ENCODE measurements at regions not wholly inside any gene's neighbourhood (a gene's known extent, or its start where the extent isn't known, plus 50 kb on each side); places are given as distances from the start of the nearest gene placed in this dataset.

DNA sequence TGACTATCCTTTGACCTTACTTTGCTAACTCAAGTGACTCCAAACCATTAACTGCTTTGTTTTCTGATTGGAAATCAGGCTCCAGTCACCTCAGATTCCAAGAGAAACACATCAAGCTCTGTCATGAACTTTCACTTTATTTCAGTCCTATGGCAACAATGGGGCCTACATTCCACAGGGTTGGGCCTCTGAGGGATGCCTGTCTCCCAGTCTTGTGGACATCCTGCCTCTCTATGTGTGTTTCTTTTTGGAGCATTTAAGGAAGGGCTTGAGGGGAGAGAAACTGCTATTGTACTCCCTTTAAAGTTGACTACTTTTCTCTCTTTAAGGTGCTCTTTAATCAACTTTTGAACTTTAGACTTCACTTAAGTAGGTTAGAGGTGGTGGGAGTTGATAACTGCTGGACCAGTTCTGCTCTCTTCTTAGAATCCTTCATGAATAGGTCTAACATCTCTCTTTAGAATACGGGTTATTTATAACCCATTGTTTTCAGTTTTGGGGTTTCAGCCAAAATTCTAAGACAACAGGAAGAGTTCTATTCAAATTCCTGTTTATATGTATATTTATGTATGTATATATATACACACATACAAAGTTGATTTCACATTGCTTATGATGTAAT lies 274.3 kb upstream of the NR3C2 start:
- in situ Hi-C loops (cut with MboI; ENCODE audit: low sequenced_read_pairs, unreplicated experiment), result no loop called here
- TF ChIP-seq CTCF (IDR thresholded peaks at IDR 0.05; ENCODE audit: borderline replicate concordance, control extremely low read depth, extremely low read depth, insufficient read depth, missing control alignments), result no peak

GRCh38 chr4:148704291-148704690 lies 262.1 kb upstream of the NR3C2 start:
- in situ Hi-C loops (cut with MboI; ENCODE audit: low sequenced_read_pairs, unreplicated experiment), result no loop called here
- DNase-seq (ENCODE audit: low spot score), result no peak
- no peak for TF ChIP-seq CTCF (IDR thresholded peaks at IDR 0.05; ENCODE audit: borderline replicate concordance, control extremely low read depth, extremely low read depth, insufficient read depth, missing control alignments)

More for the DNA sequence above, 274.3 kb upstream of the NR3C2 start:
- DNase-seq (ENCODE audit: low spot score), result no peak

GRCh38 chr4:148694702-148695101 lies 252.5 kb upstream of the NR3C2 start:
- in situ Hi-C loops (cut with MboI; ENCODE audit: low sequenced_read_pairs, unreplicated experiment), result no loop called here
- no peak for TF ChIP-seq CTCF (IDR thresholded peaks at IDR 0.05; ENCODE audit: borderline replicate concordance, control extremely low read depth, extremely low read depth, insufficient read depth, missing control alignments)
- DNase-seq (ENCODE audit: low spot score), result no peak

GRCh38 chr4:148693913-148694649 lies 251.9 kb upstream of the NR3C2 start:
- in situ Hi-C loops (cut with MboI; ENCODE audit: low sequenced_read_pairs, unreplicated experiment), result no loop called here
- TF ChIP-seq CTCF (IDR thresholded peaks at IDR 0.05; ENCODE audit: borderline replicate concordance, control extremely low read depth, extremely low read depth, insufficient read depth, missing control alignments), result no peak
- DNase-seq (ENCODE audit: low spot score), result no peak

GRCh38 chr4:148692242-148692641 lies 250.0 kb upstream of the NR3C2 start:
- TF ChIP-seq CTCF (IDR thresholded peaks at IDR 0.05; ENCODE audit: borderline replicate concordance, control extremely low read depth, extremely low read depth, insufficient read depth, missing control alignments), result no peak
- no peak for DNase-seq (ENCODE audit: low spot score)
- in situ Hi-C loops (cut with MboI; ENCODE audit: low sequenced_read_pairs, unreplicated experiment), result no loop called here

DNA sequence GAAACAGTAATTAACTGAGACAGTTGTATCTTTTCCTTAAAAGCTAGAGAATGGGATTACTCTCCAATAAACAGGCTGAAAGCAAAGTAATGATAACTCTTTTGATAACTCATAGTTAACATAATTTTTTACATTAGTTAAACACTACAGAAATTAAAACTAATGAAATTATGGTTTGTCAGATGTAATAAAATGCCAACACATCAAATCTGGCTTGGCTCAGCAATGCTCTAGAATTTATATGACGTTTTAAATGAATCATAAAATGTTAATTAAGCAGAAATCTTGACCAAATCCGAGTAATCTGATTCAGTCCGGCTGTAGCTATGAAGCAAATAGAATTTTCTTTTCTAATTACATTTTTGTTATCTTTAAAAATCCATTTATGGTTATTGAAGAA lies 244.2 kb upstream of the NR3C2 start:
- no peak for TF ChIP-seq CTCF (IDR thresholded peaks at IDR 0.05; ENCODE audit: borderline replicate concordance, control extremely low read depth, extremely low read depth, insufficient read depth, missing control alignments)
- in situ Hi-C loops (cut with MboI; ENCODE audit: low sequenced_read_pairs, unreplicated experiment), result no loop called here

More for the DNA sequence above, 244.2 kb upstream of the NR3C2 start:
- DNase-seq (ENCODE audit: low spot score), result no peak
